ENCODE measurements at regions not wholly inside any gene's neighbourhood (a gene's known extent, or its start where the extent isn't known, plus 50 kb on each side); places are given as distances from the start of the nearest gene placed in this dataset.
"Not testable (repeated sequence)": the region's sequence is repeated elsewhere in the genome, so short reads cannot be mapped to it uniquely, and the experiment has no call there.

- no peak for DNase-seq (ENCODE audit: low spot score)
Observed at GRCh38 chr2:14752295-14752694, 119.8 kb downstream of the LRATD1 start.

GRCh38 chr2:14756122-14756541 is 123.6 kb downstream of the LRATD1 start:
- DNase-seq (ENCODE audit: low spot score), result no peak

GRCh38 chr2:14756981-14757657 is 124.6 kb downstream of the LRATD1 start:
- no peak for DNase-seq (ENCODE audit: low spot score)

GRCh38 chr2:14759082-14759481 is 126.6 kb downstream of the LRATD1 start:
- DNase-seq (ENCODE audit: low spot score), result no peak

GRCh38 chr2:14760169-14760568 is 127.7 kb downstream of the LRATD1 start:
- DNase-seq (ENCODE audit: low spot score), result no peak

- no peak for DNase-seq (ENCODE audit: low spot score)
Observed at GRCh38 chr2:14761118-14761517, 128.6 kb downstream of the LRATD1 start.

- DNase-seq (ENCODE audit: low spot score), result no peak
Observed at GRCh38 chr2:14773696-14774095, 141.2 kb downstream of the LRATD1 start.

GRCh38 chr2:14774436-14774968 is 142.0 kb downstream of the LRATD1 start:
- no peak for DNase-seq (ENCODE audit: low spot score)

GRCh38 chr2:14776216-14776615 is 143.7 kb downstream of the LRATD1 start:
- no peak for DNase-seq (ENCODE audit: low spot score)

- DNase-seq (ENCODE audit: low spot score), result no peak
Observed at GRCh38 chr2:14778015-14778414, 145.5 kb downstream of the LRATD1 start.

GRCh38 chr2:14779252-14779651 is 146.7 kb downstream of the LRATD1 start:
- no peak for DNase-seq (ENCODE audit: low spot score)

GRCh38 chr2:14781142-14781541 is 148.6 kb downstream of the LRATD1 start:
- no peak for DNase-seq (ENCODE audit: low spot score)

GRCh38 chr2:14788814-14789213 is 156.3 kb downstream of the LRATD1 start:
- not testable (repeated sequence) for DNase-seq (ENCODE audit: low spot score)

GRCh38 chr2:14790041-14790640 is 157.6 kb downstream of the LRATD1 start:
- DNase-seq (ENCODE audit: low spot score), result no peak

GRCh38 chr2:14803994-14804393 is 171.5 kb downstream of the LRATD1 start:
- DNase-seq (ENCODE audit: low spot score), result no peak

GRCh38 chr2:14804902-14805301 is 172.4 kb downstream of the LRATD1 start:
- no peak for DNase-seq (ENCODE audit: low spot score)

GRCh38 chr2:14806613-14807012 is 174.1 kb downstream of the LRATD1 start:
- no peak for DNase-seq (ENCODE audit: low spot score)

- DNase-seq (ENCODE audit: low spot score), result no peak
Observed at GRCh38 chr2:14815201-14815600, 182.7 kb downstream of the LRATD1 start.

- DNase-seq (ENCODE audit: low spot score), result no peak
Observed at GRCh38 chr2:14816069-14817060, 183.8 kb downstream of the LRATD1 start.

- no peak for DNase-seq (ENCODE audit: low spot score)
Observed at GRCh38 chr2:14817848-14818247, 185.3 kb downstream of the LRATD1 start.

GRCh38 chr2:14826518-14826917 is 194.0 kb downstream of the LRATD1 start:
- no peak for DNase-seq (ENCODE audit: low spot score)

- DNase-seq (ENCODE audit: low spot score), result no peak
Observed at GRCh38 chr2:14827226-14828023, 194.9 kb downstream of the LRATD1 start.
